HepG2 (cell line): ENCODE measurements at regions not wholly inside any gene's neighbourhood (a gene's known extent, or its start where the extent isn't known, plus 50 kb on each side); places are given as distances from the start of the nearest gene placed in this dataset.

Experiments
- ELF4 ChIP-seq: sonication (generic); formaldehyde crosslinking; IDR thresholded peaks from 2 replicates; pipeline ENCODE4 v1.5.0; 2020; ENCODE audit warnings: missing genetic modification reagents, mild to moderate bottlenecking, moderate library complexity, borderline replicate concordance
- ZNF639 ChIP-seq: conservative IDR thresholded peaks from 2 replicates; pipeline ENCODE4 v1.6.1; 2018; ENCODE audit warnings: missing genetic modification reagents
- TF ChIP-seq, protein P1 (sequence below): sonication (generic); formaldehyde crosslinking; IDR thresholded peaks from 2 replicates; pipeline ENCODE4 v1.9.0; 2021; ENCODE audit warnings: missing genetic modification reagents, borderline replicate concordance

DNA sequence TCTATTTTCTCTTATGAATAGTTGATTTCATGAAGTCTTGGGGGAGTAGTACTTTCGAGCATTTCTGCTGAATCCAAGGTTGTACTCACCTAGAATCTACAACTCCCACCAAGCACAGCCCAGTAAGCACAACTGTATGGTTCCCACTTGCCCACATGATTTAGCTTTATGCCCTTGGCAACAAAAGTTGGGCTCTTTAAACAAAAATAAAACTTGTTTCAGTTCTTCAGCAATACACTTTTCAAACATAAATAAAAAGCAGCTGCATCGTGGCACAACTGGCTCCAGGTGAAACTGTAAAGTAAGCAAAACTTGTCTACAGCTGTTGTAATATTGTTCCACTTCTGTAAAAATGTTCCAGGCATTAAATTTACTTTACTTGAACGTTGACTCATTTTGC lies 99.8 kb upstream of the FSIP2 start:
- TF ChIP-seq, protein P1, sequence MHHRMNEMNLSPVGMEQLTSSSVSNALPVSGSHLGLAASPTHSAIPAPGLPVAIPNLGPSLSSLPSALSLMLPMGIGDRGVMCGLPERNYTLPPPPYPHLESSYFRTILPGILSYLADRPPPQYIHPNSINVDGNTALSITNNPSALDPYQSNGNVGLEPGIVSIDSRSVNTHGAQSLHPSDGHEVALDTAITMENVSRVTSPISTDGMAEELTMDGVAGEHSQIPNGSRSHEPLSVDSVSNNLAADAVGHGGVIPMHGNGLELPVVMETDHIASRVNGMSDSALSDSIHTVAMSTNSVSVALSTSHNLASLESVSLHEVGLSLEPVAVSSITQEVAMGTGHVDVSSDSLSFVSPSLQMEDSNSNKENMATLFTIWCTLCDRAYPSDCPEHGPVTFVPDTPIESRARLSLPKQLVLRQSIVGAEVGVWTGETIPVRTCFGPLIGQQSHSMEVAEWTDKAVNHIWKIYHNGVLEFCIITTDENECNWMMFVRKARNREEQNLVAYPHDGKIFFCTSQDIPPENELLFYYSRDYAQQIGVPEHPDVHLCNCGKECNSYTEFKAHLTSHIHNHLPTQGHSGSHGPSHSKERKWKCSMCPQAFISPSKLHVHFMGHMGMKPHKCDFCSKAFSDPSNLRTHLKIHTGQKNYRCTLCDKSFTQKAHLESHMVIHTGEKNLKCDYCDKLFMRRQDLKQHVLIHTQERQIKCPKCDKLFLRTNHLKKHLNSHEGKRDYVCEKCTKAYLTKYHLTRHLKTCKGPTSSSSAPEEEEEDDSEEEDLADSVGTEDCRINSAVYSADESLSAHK (CRISPR knock-in tag): no peak
- TF ChIP-seq ZNF639 (CRISPR knock-in tag) (no peak), ELF4 (CRISPR knock-in tag) (no peak)
